ENCODE measurements at regions not wholly inside any gene's neighbourhood (a gene's known extent, or its start where the extent isn't known, plus 50 kb on each side); places are given as distances from the start of the nearest gene placed in this dataset.

- Histone ChIP-seq H3K9ac (ENCODE audit: low read length) (no peak overlapping the region), H3K27ac (ENCODE audit: low read length) (no peak overlapping the region), H3K4me3 (ENCODE audit: low read length) (no peak overlapping the region), H3K9me3 (ENCODE audit: low read length) (no peaks in the 10 kb centered on the region), H3K36me3 (ENCODE audit: insufficient read depth, low read length) (no peaks in the 10 kb centered on the region), H3K4me2 (ENCODE audit: low read length) (no peak overlapping the region), H2AFZ (ENCODE audit: low read depth, low read length) (no peak overlapping the region), H3K9me2 (ENCODE audit: insufficient read depth, low read length) (no peaks in the 10 kb centered on the region), H4K20me1 (ENCODE audit: insufficient read depth) (no peaks in the 10 kb centered on the region), H3K79me2 (replicated peaks; ENCODE audit: insufficient read depth, low read length) (no peaks in the 10 kb centered on the region), H3K27me3 (ENCODE audit: insufficient read depth, low read depth, low read length) (no peaks in the 10 kb centered on the region), H3F3A (ENCODE audit: insufficient read depth, low read length, poor library complexity, severe bottlenecking) (no peaks in the 10 kb centered on the region)
- TF ChIP-seq REST (IDR thresholded peaks at IDR 0.05; ENCODE audit: borderline replicate concordance): no peak
Measured at GRCh38 chr4:123193802-123194367, 202.7 kb upstream of the SPRY1 start.

GRCh38 chr4:123198706-123199105, 197.9 kb upstream of the SPRY1 start:
- Histone ChIP-seq H3K27me3 (ENCODE audit: insufficient read depth, low read depth, low read length) (no peaks in the 10 kb centered on the region), H2AFZ (ENCODE audit: low read depth, low read length) (no peak overlapping the region), H3K36me3 (ENCODE audit: insufficient read depth, low read length) (no peaks in the 10 kb centered on the region), H4K20me1 (ENCODE audit: insufficient read depth) (no peaks in the 10 kb centered on the region), H3K9me3 (ENCODE audit: low read length) (no peaks in the 10 kb centered on the region), H3F3A (ENCODE audit: insufficient read depth, low read length, poor library complexity, severe bottlenecking) (no peaks in the 10 kb centered on the region), H3K79me2 (replicated peaks; ENCODE audit: insufficient read depth, low read length) (no peaks in the 10 kb centered on the region), H3K9ac (ENCODE audit: low read length) (no peak overlapping the region), H3K9me2 (ENCODE audit: insufficient read depth, low read length) (no peaks in the 10 kb centered on the region), H3K4me3 (ENCODE audit: low read length) (no peak overlapping the region), H3K27ac (ENCODE audit: low read length) (no peak overlapping the region), H3K4me2 (ENCODE audit: low read length) (no peak overlapping the region)
- no peak for TF ChIP-seq EZH2 (IDR thresholded peaks at IDR 0.05; ENCODE audit: borderline replicate concordance, insufficient read depth, low read length, poor library complexity, severe bottlenecking)
- TF ChIP-seq TAF1 (IDR thresholded peaks at IDR 0.05; ENCODE audit: low read depth): no peak
- no peak for TF ChIP-seq EP300 (conservative IDR thresholded peaks at IDR 0.05; ENCODE audit: poor library complexity, severe bottlenecking)
- TF ChIP-seq CTCF (IDR thresholded peaks at IDR 0.05; ENCODE audit: poor library complexity, severe bottlenecking): no peak
- TF ChIP-seq REST (IDR thresholded peaks at IDR 0.05; ENCODE audit: borderline replicate concordance): no peak
- TF ChIP-seq MXI1 (conservative IDR thresholded peaks at IDR 0.05; ENCODE audit: poor library complexity, severe bottlenecking): no peak
- no peak for TF ChIP-seq POLR2AphosphoS5 (IDR thresholded peaks at IDR 0.05)
